Neural cell (in vitro differentiated cells): ENCODE measurements at regions not wholly inside any gene's neighbourhood (a gene's known extent, or its start where the extent isn't known, plus 50 kb on each side); places are given as distances from the start of the nearest gene placed in this dataset.

ENCODE experiments used
- EZH2 ChIP-seq: fragments of 200-600, 300-800 bp; shearing (Covaris generic), sonication (generic); IDR thresholded peaks from 2 replicates; pipeline ENCODE4 v1.6.1; 2014; ENCODE audit warnings: antibody characterized with exemption, low read length, borderline replicate concordance, mild to moderate bottlenecking; ENCODE audit not compliant: insufficient read depth, poor library complexity, severe bottlenecking
- MXI1 ChIP-seq: fragments of 450-650 bp; conservative IDR thresholded peaks from 2 replicates; pipeline ENCODE4 v1.6.1; 2014; ENCODE audit warnings: antibody characterized with exemption, mild to moderate bottlenecking; ENCODE audit not compliant: poor library complexity, severe bottlenecking
- TF ChIP-seq, protein P1 (sequence below): fragments of 450-650 bp; IDR thresholded peaks from 2 replicates; pipeline ENCODE4 v1.5.1; 2014; ENCODE audit warnings: antibody characterized with exemption, mild to moderate bottlenecking, moderate library complexity; ENCODE audit not compliant: poor library complexity, severe bottlenecking
- TF ChIP-seq, protein P2 (sequence below): IDR thresholded peaks from 2 replicates; pipeline ENCODE4 v1.6.1; 2012; ENCODE audit warnings: borderline replicate concordance

DNA sequence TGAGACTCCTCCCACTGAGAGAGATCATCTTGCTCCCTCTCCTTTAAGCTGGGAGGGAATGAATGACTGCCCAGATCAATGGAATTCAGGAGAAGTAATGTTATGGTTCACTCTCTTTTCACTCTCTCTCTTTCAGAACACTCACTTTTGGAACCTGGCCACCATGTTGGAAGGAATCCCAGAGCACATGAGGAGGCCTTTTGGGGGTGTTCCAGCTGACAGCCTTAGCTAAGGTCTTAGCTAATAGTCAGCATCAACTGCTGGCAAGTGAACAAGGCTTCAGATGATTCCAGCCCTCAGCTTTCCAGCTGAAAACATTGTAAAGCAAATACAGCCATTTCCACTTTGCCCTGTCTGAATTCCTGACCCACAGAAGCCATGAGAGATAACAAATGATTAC lies 124.0 kb upstream of the CLNK start:
- TF ChIP-seq, protein P1, sequence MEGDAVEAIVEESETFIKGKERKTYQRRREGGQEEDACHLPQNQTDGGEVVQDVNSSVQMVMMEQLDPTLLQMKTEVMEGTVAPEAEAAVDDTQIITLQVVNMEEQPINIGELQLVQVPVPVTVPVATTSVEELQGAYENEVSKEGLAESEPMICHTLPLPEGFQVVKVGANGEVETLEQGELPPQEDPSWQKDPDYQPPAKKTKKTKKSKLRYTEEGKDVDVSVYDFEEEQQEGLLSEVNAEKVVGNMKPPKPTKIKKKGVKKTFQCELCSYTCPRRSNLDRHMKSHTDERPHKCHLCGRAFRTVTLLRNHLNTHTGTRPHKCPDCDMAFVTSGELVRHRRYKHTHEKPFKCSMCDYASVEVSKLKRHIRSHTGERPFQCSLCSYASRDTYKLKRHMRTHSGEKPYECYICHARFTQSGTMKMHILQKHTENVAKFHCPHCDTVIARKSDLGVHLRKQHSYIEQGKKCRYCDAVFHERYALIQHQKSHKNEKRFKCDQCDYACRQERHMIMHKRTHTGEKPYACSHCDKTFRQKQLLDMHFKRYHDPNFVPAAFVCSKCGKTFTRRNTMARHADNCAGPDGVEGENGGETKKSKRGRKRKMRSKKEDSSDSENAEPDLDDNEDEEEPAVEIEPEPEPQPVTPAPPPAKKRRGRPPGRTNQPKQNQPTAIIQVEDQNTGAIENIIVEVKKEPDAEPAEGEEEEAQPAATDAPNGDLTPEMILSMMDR = no peak
- TF ChIP-seq EZH2 = no peak
- TF ChIP-seq, protein P2, sequence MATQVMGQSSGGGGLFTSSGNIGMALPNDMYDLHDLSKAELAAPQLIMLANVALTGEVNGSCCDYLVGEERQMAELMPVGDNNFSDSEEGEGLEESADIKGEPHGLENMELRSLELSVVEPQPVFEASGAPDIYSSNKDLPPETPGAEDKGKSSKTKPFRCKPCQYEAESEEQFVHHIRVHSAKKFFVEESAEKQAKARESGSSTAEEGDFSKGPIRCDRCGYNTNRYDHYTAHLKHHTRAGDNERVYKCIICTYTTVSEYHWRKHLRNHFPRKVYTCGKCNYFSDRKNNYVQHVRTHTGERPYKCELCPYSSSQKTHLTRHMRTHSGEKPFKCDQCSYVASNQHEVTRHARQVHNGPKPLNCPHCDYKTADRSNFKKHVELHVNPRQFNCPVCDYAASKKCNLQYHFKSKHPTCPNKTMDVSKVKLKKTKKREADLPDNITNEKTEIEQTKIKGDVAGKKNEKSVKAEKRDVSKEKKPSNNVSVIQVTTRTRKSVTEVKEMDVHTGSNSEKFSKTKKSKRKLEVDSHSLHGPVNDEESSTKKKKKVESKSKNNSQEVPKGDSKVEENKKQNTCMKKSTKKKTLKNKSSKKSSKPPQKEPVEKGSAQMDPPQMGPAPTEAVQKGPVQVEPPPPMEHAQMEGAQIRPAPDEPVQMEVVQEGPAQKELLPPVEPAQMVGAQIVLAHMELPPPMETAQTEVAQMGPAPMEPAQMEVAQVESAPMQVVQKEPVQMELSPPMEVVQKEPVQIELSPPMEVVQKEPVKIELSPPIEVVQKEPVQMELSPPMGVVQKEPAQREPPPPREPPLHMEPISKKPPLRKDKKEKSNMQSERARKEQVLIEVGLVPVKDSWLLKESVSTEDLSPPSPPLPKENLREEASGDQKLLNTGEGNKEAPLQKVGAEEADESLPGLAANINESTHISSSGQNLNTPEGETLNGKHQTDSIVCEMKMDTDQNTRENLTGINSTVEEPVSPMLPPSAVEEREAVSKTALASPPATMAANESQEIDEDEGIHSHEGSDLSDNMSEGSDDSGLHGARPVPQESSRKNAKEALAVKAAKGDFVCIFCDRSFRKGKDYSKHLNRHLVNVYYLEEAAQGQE = no peak
- no peak for TF ChIP-seq MXI1
